GM12892 (cell line): ENCODE measurements at regions not wholly inside any gene's neighbourhood (a gene's known extent, or its start where the extent isn't known, plus 50 kb on each side); places are given as distances from the start of the nearest gene placed in this dataset.
"Not testable (repeated sequence)": the region's sequence is repeated elsewhere in the genome, so short reads cannot be mapped to it uniquely, and the experiment has no call there.

Experiments used
- POLR2A ChIP-seq: IDR thresholded peaks from 2 replicates; pipeline ENCODE4 v1.6.1; 2011; ENCODE audit warnings: low read depth, low read length, control low read depth
- TAF1 ChIP-seq: IDR thresholded peaks from 2 replicates; pipeline ENCODE4 v1.6.1; 2011; ENCODE audit warnings: low read depth, mild to moderate bottlenecking, control low read depth, low read length, borderline replicate concordance

GRCh38 chr1:148387122-148387948 is 95.8 kb downstream of the PPIAL4G start:
- not testable (repeated sequence) for TF ChIP-seq POLR2A, TAF1
